ENCODE measurements at regions not wholly inside any gene's neighbourhood (a gene's known extent, or its start where the extent isn't known, plus 50 kb on each side); places are given as distances from the start of the nearest gene placed in this dataset.
A peak's percentile ranks its signal among the peaks of the same experiment; 100 is the strongest.

GRCh38 chr5:24850926-24851486 is 206.2 kb upstream of the CDH10 start:
- peaks cover 0 to 8% (median 0%) of the 10 kb centered on the region in 3 donors for H3K9me3 ChIP-seq (ENCODE audit: control insufficient read depth in 2 of 3, insufficient read depth in 1 of 3, low read length in 3 of 3)
- intact Hi-C loops (cut with DNase I): no loop called here
- FAIRE-seq (no peak), DNase-seq (peak in 1 of 5 donors; percentile 3)
- H3K4me1 ChIP-seq (ENCODE audit: control insufficient read depth in 2 of 3, insufficient read depth in 2 of 3, low read depth in 1 of 3, low read length in 3 of 3): no peaks in the 10 kb centered on the region
- no peak for TF ChIP-seq CTCF (IDR thresholded peaks at IDR 0.05; ENCODE audit: borderline replicate concordance, extremely low read depth, insufficient read depth)
- H3K27me3 ChIP-seq (ENCODE audit: control insufficient read depth, insufficient read depth, low read length): no peaks in the 10 kb centered on the region
- no peak overlapping the region for H3K9ac ChIP-seq (ENCODE audit: low read length in 3 of 3)
- H3K36me3 ChIP-seq (ENCODE audit: control insufficient read depth in 2 of 3, insufficient read depth in 3 of 3, low read length in 3 of 3): no peaks in the 10 kb centered on the region
- H3K27ac ChIP-seq (ENCODE audit: low read depth in 2 of 2, low read length in 2 of 2): no peak overlapping the region
- no peak overlapping the region for H3K4me3 ChIP-seq (ENCODE audit: low read length in 3 of 3)

GRCh38 chr5:24849210-24849609 is 204.4 kb upstream of the CDH10 start:
- no peak for TF ChIP-seq CTCF (IDR thresholded peaks at IDR 0.05; ENCODE audit: borderline replicate concordance, extremely low read depth, insufficient read depth)
- intact Hi-C loops (cut with DNase I): no loop called here
- DNase-seq: no peak

DNA sequence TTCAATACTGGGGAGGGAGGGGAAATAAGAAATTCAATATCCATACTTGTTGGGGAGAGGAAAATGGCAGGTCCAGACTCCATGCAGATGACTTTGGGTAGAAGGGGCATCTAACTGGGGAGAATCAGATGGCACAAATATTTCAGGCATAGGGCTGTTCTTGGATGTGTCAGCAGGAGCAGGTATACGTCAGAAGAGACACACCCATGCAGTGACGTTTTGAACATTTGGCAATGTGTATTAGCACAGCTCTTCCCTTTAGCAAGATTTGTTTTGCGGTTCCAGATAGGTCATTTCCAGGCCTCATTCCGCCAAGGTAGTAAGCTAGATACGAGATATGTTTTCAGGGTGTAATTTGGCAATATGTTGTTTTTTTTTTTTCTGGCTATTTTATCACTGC is 187.2 kb upstream of the CDH10 start:
- no peak for TF ChIP-seq CTCF (IDR thresholded peaks at IDR 0.05; ENCODE audit: borderline replicate concordance, extremely low read depth, insufficient read depth)
- intact Hi-C loops (cut with DNase I): no loop called here
- DNase-seq: no peak
- no peak overlapping the region for H3K4me3 ChIP-seq (ENCODE audit: low read length in 3 of 3)
- no peak for FAIRE-seq
- H3K27me3 ChIP-seq (ENCODE audit: control insufficient read depth, insufficient read depth, low read length): no peaks in the 10 kb centered on the region
- no peaks in the 10 kb centered on the region for H3K4me1 ChIP-seq (ENCODE audit: control insufficient read depth in 2 of 3, insufficient read depth in 2 of 3, low read depth in 1 of 3, low read length in 3 of 3)
- H3K36me3 ChIP-seq (ENCODE audit: control insufficient read depth in 2 of 3, insufficient read depth in 3 of 3, low read length in 3 of 3): no peaks in the 10 kb centered on the region
- H3K9me3 ChIP-seq (ENCODE audit: control insufficient read depth in 2 of 3, insufficient read depth in 1 of 3, low read length in 3 of 3): peaks cover 0 to 2% (median 0%) of the 10 kb centered on the region in 3 donors
- no peak overlapping the region for H3K9ac ChIP-seq (ENCODE audit: low read length in 3 of 3)
- no peak overlapping the region for H3K27ac ChIP-seq (ENCODE audit: low read depth in 2 of 2, low read length in 2 of 2)

More at GRCh38 chr5:24849210-24849609, 204.4 kb upstream of the CDH10 start:
- no peak overlapping the region for H3K4me3 ChIP-seq (ENCODE audit: low read length in 3 of 3)
- no peak for FAIRE-seq
- H3K9ac ChIP-seq (ENCODE audit: low read length in 3 of 3): no peak overlapping the region
- H3K9me3 ChIP-seq (ENCODE audit: control insufficient read depth in 2 of 3, insufficient read depth in 1 of 3, low read length in 3 of 3): peaks cover 0 to 8% (median 0%) of the 10 kb centered on the region in 3 donors
- H3K27me3 ChIP-seq (ENCODE audit: control insufficient read depth, insufficient read depth, low read length): no peaks in the 10 kb centered on the region
- H3K4me1 ChIP-seq (ENCODE audit: control insufficient read depth in 2 of 3, insufficient read depth in 2 of 3, low read depth in 1 of 3, low read length in 3 of 3): no peaks in the 10 kb centered on the region
- H3K27ac ChIP-seq (ENCODE audit: low read depth in 2 of 2, low read length in 2 of 2): no peak overlapping the region
- no peaks in the 10 kb centered on the region for H3K36me3 ChIP-seq (ENCODE audit: control insufficient read depth in 2 of 3, insufficient read depth in 3 of 3, low read length in 3 of 3)

- intact Hi-C loops (cut with DNase I): no loop called here
- no peak overlapping the region for H3K27ac ChIP-seq (ENCODE audit: low read depth in 2 of 2, low read length in 2 of 2)
- no peak for TF ChIP-seq CTCF (IDR thresholded peaks at IDR 0.05; ENCODE audit: borderline replicate concordance, extremely low read depth, insufficient read depth)
- no peaks in the 10 kb centered on the region for H3K4me1 ChIP-seq (ENCODE audit: control insufficient read depth in 2 of 3, insufficient read depth in 2 of 3, low read depth in 1 of 3, low read length in 3 of 3)
- FAIRE-seq (no peak), DNase-seq (no peak)
- no peaks in the 10 kb centered on the region for H3K27me3 ChIP-seq (ENCODE audit: control insufficient read depth, insufficient read depth, low read length)
- no peak overlapping the region for H3K4me3 ChIP-seq (ENCODE audit: low read length in 3 of 3)
- H3K9ac ChIP-seq (ENCODE audit: low read length in 3 of 3): no peak overlapping the region
- no peaks in the 10 kb centered on the region for H3K9me3 ChIP-seq (ENCODE audit: control insufficient read depth in 2 of 3, insufficient read depth in 1 of 3, low read length in 3 of 3)
- H3K36me3 ChIP-seq (ENCODE audit: control insufficient read depth in 2 of 3, insufficient read depth in 3 of 3, low read length in 3 of 3): no peaks in the 10 kb centered on the region
Measured at GRCh38 chr5:24823625-24824024, 178.8 kb upstream of the CDH10 start.
